HEK293 (cell line): ENCODE measurements at regions not wholly inside any gene's neighbourhood (a gene's known extent, or its start where the extent isn't known, plus 50 kb on each side); places are given as distances from the start of the nearest gene placed in this dataset.

Experiments used
- CTCF ChIA-PET: fragments of 350-600 bp; formaldehyde crosslinking; extraction: SDS; loops from one replicate; lab custom pipeline; 2021; ENCODE audit warnings: antibody characterized with exemption; lab: Yijun Ruan, JAX
- POLR2A ChIA-PET: fragments of 300-600 bp; formaldehyde crosslinking; extraction: SDS; loops from one replicate; lab custom pipeline; 2020; ENCODE audit warnings: antibody characterized with exemption, inconsistent platforms; lab: Yijun Ruan, JAX
- H3K27ac ChIP-seq: fragments of 200-500 bp; sonication (Bioruptor generic); 2 replicates; pipeline ENCODE4 v1.5.1; 2014; ENCODE audit warnings: low read depth, low read length, control low read depth, inconsistent platforms; ENCODE audit errors: extremely low read depth
- H3K36me3 ChIP-seq, 2 experiments: fragments of 200-500 bp in 1 of 2; sonication (Bioruptor generic) in 1 of 2; 1 replicate in 1 of 2; 2 replicates in 1 of 2; pipeline ENCODE4 v1.5.1; 2014 to 2017; ENCODE audit warnings: inconsistent platforms in 2 of 2, low read length in 2 of 2; ENCODE audit not compliant: control insufficient read depth in 2 of 2, insufficient read depth in 1 of 2
- H3K4me1 ChIP-seq: fragments of 200-500 bp; sonication (Bioruptor generic); 2 replicates; pipeline ENCODE4 v1.5.1; 2014; ENCODE audit warnings: mild to moderate bottlenecking, low read length, inconsistent platforms; ENCODE audit not compliant: control insufficient read depth, insufficient read depth
- H3K4me3 ChIP-seq: 2 replicates; pipeline ENCODE4 v1.5.1; 2011; ENCODE audit warnings: low read depth, mild to moderate bottlenecking, control low read depth, low read length, moderate library complexity
- H3K9me3 ChIP-seq: fragments of 200-500 bp; sonication (Bioruptor generic); 2 replicates; pipeline ENCODE4 v1.5.1; 2014; ENCODE audit warnings: low read depth, low read length, inconsistent platforms; ENCODE audit not compliant: control insufficient read depth, insufficient read depth
- ELK4 ChIP-seq: IDR thresholded peaks from 2 replicates; pipeline ENCODE4 v1.6.1; 2011; ENCODE audit warnings: mild to moderate bottlenecking, low read depth, low read length, borderline replicate concordance
- HOXD13 ChIP-seq: sonication (generic); formaldehyde crosslinking; IDR thresholded peaks from 2 replicates; pipeline ENCODE4 v1.8.0; 2022; ENCODE audit warnings: missing genetic modification reagents, borderline replicate concordance
- PATZ1 ChIP-seq: fragments of 450-650 bp; formaldehyde crosslinking; IDR thresholded peaks from 2 replicates; pipeline ENCODE4 v1.5.1; 2016; ENCODE audit warnings: missing biosample characterization, missing genetic modification characterization
- PBX3 ChIP-seq: sonication (generic); formaldehyde crosslinking; IDR thresholded peaks from 2 replicates; pipeline ENCODE4 v1.8.1; 2022; ENCODE audit warnings: mild to moderate bottlenecking, moderate library complexity, missing genetic modification reagents
- ZBTB10 ChIP-seq: fragments of 450-650 bp; formaldehyde crosslinking; IDR thresholded peaks from 2 replicates; pipeline ENCODE4 v1.5.1; 2016; ENCODE audit warnings: missing biosample characterization, missing genetic modification characterization
- ZBTB20 ChIP-seq: fragments of 450-650 bp; formaldehyde crosslinking; IDR thresholded peaks from 2 replicates; pipeline ENCODE4 v1.5.1; 2016; ENCODE audit warnings: missing biosample characterization, missing genetic modification characterization
- ZNF112 ChIP-seq: fragments of 450-650 bp; formaldehyde crosslinking; IDR thresholded peaks from 2 replicates; pipeline ENCODE4 v1.5.0; 2017; ENCODE audit warnings: missing biosample characterization, missing genetic modification characterization
- ZNF223 ChIP-seq: fragments of 450-650 bp; formaldehyde crosslinking; IDR thresholded peaks from 2 replicates; pipeline ENCODE4 v1.5.1; 2016; ENCODE audit warnings: missing biosample characterization, missing genetic modification characterization
- ZNF280D ChIP-seq: fragments of 450-650 bp; formaldehyde crosslinking; IDR thresholded peaks from 2 replicates; pipeline ENCODE4 v1.5.1; 2016; ENCODE audit warnings: missing biosample characterization, missing genetic modification characterization
- ZNF341 ChIP-seq: fragments of 450-650 bp; formaldehyde crosslinking; IDR thresholded peaks from 2 replicates; pipeline ENCODE4; 2016; ENCODE audit warnings: low read depth, missing biosample characterization, missing genetic modification characterization
- ZNF571 ChIP-seq: fragments of 450-650 bp; formaldehyde crosslinking; IDR thresholded peaks from 2 replicates; pipeline ENCODE4 v1.5.0; 2017; ENCODE audit warnings: missing biosample characterization, missing genetic modification characterization
- ZNF670 ChIP-seq: fragments of 450-650 bp; formaldehyde crosslinking; IDR thresholded peaks from 2 replicates; pipeline ENCODE4 v1.5.1; 2016; ENCODE audit warnings: missing biosample characterization, missing genetic modification characterization, low read depth
- ZSCAN5A ChIP-seq: fragments of 450-650 bp; formaldehyde crosslinking; IDR thresholded peaks from 2 replicates; pipeline ENCODE4 v1.5.1; 2016; ENCODE audit warnings: missing biosample characterization, missing genetic modification characterization

GRCh38 chr18:78399992-78400503 lies 579.6 kb upstream of the SALL3 start (continued):
- no peak for TF ChIP-seq ZBTB10 (tag by site-specific recombination)
- no peak for TF ChIP-seq PATZ1 (tag by site-specific recombination)
- no peak for TF ChIP-seq ZNF280D (tag by site-specific recombination)
- no peak for TF ChIP-seq ELK4
- no peak for TF ChIP-seq HOXD13 (CRISPR knock-in tag)
- TF ChIP-seq ZNF571 (tag by site-specific recombination) = no peak
- no peak for TF ChIP-seq PBX3 (CRISPR knock-in tag)
- no peak for TF ChIP-seq ZNF112

- POLR2A ChIA-PET = no interaction called here
- TF ChIP-seq ZNF670 = no peak
- no peak for TF ChIP-seq ZBTB20 (tag by site-specific recombination)
- TF ChIP-seq ZNF341 (tag by site-specific recombination) = no peak
- no peak for TF ChIP-seq ZNF223
- no peak for TF ChIP-seq ZSCAN5A (tag by site-specific recombination)
- Histone ChIP-seq H3K27ac (no peak overlapping the region), H3K4me1 (peaks cover 5% of the 10 kb centered on the region), H3K36me3 (no peaks in the 10 kb centered on the region), H3K9me3 (no peaks in the 10 kb centered on the region), H3K4me3 (no peak overlapping the region)
- CTCF ChIA-PET = no interaction called here
Observed at GRCh38 chr18:78402440-78402839, 577.2 kb upstream of the SALL3 start.
